GM21576 (cell line): ENCODE measurements at regions not wholly inside any gene's neighbourhood (a gene's known extent, or its start where the extent isn't known, plus 50 kb on each side); places are given as distances from the start of the nearest gene placed in this dataset.
"Not testable (repeated sequence)": the region's sequence is repeated elsewhere in the genome, so short reads cannot be mapped to it uniquely, and the experiment has no call there.

Experiments used
- ATAC-seq: cut with Tn5 transposase; IDR thresholded peaks from one replicate; pipeline ENCODE4 v1.9.1; 2021; ENCODE audit warnings: mild to moderate bottlenecking, moderate library complexity; ENCODE audit not compliant: unreplicated experiment

DNA sequence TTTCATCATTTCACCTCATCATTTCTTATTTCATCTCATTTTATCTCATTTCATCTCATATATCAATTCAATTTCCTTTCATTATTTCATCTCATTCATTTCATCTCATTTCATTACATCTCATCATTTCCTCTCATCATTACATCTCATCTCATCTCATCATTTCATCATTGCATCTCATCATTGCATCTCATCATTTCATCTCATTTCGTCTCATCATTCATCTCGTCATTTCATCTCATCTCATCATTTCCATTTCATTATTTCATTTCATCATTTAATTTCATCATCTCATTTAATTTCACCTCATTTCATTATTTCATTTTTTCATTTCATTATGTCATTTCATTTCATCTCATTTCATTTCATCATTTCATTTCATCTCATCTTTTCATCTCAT, 168.5 kb upstream of the FAM72C start:
- not testable (repeated sequence) for ATAC-seq

DNA sequence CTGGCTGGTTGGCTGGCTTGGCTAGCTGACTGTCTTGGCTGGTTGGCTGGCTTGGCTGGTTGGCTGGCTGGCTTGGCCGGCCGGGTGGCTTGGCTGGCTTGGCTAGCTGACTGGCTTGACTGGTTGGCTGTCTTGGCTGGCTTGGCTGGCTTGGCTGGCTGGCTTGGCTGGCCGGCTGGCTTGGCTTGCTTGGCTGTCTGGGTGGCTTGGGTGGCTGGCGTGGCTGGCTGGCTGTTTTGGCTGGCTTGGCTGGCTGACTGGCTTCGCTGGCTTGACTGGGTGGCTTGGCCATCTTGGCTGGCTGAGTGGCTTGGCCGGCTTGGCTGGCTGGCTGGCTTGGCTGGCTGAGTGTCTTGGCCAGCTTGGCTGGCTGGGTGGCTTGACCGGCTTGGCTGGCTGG, 133.2 kb upstream of the FAM72C start:
- ATAC-seq, result not testable (repeated sequence)

DNA sequence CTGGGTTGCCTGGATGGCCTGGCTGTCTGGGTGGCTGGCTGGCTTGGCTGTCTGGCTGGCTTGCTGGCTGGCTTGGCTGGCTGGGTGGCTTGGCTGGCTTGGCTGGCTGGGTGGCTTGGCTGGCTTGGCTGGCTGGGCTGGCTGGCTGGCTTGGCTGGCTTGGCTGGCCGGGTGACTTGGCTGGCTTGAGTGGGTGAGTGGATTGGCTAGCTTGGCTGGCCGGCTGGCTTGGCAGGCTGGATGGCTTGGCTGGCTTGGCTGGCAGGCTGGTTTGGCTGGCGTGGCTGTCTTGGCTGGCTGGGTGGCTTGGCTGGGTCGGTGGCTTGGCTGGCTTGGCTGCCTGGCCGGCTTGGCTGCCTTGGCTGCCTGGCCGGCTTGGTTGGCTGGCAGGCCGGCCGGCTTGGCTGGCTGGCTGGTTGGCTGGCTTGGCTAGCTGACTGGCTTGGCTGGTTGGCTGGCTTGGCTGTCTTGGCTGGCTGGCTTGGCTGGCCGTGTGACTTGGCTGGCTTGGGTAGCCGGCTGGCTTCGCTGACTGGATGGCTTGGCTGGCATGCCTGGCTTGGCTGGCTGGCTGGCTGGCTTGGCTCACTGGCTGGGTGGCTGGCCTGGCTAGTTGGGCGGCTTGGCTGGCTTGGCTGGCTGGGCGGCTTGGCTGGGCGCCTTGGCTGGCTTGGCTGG, 132.4 kb upstream of the FAM72C start:
- not testable (repeated sequence) for ATAC-seq

DNA sequence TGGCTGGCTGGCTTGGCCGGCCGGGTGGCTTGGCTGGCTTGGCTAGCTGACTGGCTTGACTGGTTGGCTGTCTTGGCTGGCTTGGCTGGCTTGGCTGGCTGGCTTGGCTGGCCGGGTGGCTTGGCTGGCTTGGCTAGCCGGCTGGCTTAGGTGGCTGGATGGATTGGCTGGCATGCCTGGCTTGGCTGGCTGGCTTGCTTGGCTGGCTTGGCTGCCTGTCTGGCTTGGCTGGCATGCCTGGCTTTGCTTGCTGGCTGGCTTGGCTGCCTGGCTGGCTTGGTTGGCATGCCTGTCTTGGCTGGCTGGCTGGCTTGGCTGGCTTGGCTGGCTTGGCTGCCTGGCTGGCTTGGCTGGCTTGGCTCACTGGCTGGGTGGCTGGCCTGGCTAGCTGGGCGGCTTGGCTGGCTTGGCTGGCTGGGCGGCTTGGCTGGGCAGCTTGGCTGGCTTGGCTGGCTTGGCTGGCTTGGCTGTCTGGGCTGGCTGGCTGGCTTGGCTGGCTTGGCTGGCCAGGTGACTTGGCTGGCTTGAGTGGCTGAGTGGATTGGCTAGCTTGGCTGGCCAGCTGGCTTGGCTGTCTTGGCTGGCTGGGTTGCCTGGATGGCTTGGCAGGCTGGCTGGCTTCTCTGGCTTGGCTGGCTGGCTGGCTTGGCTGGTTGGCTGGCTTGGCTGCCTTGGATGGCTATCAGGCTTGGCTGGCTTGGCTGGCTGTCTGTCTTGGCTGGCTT, 131.5 kb upstream of the FAM72C start:
- not testable (repeated sequence) for ATAC-seq

DNA sequence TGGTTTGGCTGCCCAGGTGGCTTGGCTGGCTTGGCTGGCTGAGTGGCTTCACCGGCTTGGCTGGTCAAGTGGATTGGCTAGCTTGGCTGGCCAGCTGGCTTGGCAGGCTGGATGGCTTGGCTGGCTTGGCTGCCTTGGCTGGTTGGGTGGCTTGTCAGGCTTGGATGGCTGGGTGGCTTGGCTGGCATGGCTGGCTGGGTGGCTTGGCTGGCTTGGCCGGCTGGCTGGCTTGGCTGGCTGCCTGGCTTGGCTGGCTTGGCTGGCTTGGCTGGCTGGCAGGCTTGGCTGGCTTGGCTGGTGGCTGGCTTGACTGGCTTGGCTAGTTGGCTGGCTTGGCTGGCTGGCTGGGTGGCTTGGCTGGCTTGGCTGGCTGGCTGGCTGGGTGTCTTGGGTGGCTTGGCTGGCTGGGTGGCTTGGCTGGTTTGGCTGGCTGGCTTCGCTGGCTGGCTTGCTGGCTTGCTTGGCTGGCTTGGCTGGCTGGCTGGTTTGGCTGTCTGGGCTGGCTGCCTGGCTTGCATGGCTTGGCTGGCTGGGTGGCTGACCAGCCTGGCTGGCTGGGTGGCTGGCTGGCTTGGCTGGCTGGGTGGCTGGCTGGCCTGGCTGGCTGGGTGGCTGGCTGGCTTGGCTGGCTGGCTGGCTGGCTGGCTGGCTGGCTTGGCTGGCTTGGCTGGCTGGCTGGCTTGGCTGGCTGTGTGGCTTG, 130.4 kb upstream of the FAM72C start:
- ATAC-seq, result not testable (repeated sequence)

DNA sequence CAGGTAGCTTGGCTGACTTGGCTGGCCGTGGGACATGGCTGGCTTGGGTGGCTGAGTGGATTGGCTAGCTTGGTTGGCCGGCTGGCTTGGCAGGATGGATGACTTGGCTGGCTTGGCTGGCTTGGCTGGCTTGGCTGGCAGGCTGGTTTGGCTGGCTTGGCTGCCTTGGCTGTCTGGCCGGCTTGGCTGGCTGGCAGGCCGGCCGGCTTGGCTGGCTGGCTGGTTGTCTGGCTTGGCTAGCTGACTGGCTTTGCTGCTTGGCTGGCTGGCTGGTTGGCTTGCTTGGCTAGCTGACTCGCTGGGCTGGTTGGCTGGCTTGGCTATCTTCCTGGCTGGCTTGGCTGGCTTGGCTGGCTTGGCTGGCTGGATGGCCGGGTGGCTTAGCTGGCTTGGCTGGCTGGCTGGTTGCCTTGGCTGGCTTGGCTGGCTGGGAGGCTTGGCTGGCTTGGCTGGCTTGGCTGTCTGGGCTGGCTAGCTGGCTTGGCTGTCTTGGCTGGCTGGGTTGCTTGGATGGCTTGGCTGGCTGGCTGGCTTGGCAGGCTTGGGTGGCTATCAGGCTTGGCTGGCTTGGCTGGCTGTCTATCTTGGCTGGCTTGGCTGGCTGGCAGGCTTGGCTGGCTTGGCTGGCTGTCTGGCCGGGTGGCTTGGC, 129.7 kb upstream of the FAM72C start:
- no peak for ATAC-seq

DNA sequence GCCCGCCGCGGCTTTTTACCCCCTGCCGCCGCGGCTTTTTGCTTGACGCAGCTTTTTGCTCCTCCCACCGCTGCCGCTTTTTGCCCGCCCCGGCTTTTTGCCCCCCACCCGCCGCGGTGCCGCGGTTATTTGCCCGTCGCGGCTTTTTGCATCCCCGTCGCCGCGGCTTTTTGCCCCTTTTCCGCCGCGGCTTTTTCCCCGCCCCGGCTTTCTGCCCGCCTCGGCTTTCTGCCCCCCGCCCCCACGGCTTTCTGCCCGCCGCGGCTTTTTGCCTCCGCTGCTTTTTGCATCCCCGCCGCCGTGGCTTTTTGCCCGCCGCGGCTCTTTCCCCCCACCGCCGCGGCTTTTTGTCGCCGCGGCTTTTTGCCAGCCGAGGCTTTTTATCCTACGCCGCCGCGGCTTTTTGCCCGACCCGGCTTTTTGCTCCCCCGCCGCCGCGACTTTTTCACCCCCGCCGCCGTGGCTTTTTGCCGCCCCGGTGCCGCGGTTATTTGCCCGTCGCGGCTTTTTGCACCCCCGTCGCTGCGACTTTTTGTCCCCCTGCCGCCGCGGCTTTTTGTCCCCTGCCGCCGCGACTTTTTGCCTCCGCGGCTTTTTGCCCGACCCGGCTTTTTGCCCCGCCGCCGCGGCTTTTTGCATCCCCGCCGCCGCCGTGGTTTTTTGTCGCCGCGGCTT, 105.5 kb upstream of the FAM72C start:
- ATAC-seq, result not testable (repeated sequence)

DNA sequence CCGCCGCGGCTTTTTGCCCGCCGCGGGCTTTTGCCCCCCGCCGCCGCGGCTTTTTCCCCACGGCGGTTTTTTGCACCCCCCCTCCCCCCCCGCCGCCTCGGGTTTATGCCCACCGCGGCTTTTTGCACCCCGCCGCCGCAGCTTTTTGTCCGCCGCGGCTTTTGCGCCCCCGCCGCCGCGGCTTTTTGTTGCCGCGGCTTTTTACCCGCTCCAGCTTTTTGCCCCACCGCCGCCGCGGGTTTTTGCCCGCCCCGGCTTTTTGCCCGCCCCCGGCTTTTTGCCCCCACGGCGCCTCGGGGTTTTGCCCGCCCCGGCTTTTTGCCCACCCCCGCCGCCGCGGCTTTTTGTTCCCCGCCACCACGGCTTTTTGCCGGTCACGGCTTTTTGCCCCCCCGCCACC, 104.9 kb upstream of the FAM72C start:
- not testable (repeated sequence) for ATAC-seq

DNA sequence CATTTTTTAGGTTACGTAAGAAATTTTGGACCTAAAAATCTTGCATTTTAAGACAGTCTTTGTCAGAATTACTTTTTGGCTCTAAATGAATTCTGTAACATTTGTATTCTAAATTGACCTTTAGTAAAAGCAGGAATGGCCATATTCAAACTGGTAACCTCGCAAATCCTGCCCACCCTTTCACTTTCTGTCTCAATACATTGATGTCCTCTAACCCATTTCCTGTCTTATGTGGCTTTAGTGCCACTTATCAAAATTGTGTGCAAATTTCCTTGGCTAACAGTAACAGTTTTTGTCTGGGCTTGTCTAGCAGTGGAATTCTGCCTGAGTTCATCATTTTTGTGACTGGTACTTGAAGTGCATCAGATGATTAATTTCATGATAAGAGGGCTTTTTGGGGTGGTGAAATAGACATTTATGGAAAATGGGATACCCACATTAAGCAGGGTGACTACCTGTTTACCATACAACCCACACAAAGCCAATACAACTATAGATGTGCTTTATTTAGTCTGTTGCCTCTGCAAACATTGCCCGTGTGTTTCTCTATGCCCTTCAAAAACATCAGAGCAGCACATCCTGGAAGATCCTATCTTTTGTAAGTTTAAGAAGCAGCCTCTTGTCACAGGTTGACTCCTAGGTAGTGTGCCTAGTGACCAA, 98.7 kb upstream of the FAM72C start:
- ATAC-seq, result not testable (repeated sequence)

DNA sequence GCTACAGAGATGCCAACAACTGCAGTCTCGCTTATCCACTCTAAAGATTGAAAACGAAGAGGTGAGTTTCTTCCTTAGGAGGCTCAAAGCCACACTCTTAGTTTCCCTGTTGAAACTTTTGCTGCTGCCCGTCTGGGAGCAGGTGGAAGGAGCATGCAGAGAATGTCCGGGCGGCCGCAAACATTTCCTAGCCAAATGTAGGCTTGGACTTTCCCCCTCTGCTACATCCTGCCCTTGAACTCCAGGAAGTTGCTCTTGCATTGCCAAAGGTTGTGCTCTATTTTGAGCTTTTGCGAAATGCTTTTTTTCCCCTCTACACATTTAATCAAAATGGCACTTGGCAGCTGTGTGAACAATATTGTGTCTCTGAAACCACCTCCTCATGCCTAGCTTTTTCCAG, 95.3 kb upstream of the FAM72C start:
- not testable (repeated sequence) for ATAC-seq

DNA sequence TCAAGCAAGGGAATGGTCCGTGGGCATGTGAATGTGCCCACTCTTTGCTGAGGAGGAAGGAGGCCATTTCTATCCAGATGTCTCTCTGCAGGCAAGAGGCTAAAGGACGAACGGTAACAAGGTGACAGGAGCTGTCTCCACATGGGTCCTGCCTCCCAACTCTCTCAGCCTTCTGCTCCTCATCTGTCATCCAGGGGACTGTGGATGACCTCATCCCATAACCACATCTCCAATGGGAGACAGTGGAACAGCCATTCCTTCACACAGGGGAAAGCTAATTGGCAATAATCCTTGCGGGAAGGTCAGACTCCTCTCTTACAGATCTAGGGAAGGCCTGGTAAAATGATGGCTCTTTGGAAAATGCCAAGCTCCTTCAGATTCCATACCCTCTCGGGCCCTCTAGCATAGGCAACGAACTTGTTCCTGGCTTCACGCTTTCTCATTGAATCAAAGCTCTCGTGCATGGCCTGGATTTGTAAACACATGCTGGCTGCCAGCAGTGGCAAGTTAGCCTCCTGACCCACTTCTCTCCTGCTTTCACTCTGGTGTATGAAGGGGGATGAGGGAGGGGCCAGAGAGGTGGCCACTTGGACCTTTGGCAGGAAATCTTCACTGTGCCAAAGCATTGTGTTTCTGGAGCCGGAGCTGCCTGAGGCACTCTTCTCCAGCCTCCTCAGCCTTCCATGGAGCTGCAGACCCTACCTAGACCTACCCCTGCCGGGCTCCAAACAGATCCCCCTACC, 94.5 kb upstream of the FAM72C start:
- ATAC-seq, result not testable (repeated sequence)

DNA sequence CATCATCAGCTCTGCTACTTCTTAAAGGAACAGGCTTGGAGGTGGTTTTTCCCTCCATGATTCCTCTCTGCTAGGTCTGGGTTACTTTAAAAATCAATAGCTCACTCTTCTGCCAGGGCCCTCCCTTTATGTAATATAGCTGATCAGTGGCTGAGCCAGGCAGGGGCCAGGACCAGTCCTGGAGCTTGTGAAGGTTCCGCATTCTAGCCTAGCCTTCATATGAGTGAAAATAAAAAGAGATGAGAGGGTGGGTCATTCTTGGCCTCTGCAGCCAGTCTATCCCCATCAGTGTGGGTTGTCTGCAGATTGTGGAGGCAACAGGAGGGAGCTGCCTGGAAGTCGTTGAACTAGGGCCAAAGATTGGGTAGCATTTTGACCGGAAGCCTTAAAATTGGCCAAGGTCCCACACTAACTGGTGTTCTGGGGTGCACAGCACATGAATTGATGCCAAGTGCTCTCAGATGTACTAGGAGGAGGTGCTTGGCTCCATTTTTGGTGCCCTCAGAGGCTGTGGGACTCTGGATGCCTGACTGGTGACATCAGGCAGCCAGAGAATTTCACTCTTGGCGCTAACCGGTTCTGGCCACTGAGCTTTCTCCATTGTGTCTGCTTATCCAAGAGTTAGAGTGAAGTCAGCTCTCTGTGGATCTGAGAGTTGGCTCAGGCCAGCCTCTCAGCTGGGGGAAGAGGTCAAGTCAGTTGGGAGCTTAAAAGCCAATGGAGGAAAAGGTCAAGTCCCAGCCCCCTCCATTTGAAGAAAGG, 93.7 kb upstream of the FAM72C start:
- not testable (repeated sequence) for ATAC-seq

DNA sequence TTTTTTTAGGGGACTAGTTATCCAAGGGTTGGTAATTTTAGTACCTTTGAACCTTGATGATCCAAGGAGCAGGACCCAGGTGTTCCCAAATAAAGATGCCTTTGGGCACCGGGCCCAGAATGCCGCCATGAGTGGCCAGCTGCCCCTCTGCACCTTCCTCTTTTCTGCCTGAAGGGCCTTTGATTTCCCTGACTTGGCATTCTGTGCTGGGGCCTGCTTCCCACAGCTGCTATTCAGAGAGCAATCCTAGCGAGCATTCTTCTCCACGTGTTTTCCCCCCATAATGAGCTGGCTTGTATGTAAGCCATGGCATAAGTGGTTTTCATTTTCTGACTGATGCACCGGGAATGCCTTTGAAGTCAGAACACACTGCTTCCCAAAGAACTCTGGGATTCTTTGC, 77.6 kb upstream of the FAM72C start:
- ATAC-seq, result not testable (repeated sequence)

DNA sequence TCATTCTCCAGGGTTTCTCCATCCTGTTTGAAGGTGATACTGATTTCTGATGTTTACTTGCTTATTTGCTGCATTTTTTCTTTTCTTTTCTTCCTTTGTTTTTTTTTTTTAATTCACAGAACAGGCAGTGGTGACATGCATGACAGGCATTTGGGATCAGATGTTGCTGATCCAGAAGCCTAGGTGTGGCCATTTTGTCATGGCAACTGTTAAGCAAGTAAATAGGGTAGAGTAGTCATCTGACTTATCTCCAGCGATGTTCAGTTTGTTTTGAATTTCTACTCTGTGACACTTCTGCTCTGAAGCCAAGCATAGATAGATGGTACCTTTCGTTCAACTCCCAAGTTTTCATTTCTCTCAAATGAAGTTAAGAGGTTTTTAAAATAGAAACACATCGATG, 74.9 kb upstream of the FAM72C start:
- not testable (repeated sequence) for ATAC-seq

DNA sequence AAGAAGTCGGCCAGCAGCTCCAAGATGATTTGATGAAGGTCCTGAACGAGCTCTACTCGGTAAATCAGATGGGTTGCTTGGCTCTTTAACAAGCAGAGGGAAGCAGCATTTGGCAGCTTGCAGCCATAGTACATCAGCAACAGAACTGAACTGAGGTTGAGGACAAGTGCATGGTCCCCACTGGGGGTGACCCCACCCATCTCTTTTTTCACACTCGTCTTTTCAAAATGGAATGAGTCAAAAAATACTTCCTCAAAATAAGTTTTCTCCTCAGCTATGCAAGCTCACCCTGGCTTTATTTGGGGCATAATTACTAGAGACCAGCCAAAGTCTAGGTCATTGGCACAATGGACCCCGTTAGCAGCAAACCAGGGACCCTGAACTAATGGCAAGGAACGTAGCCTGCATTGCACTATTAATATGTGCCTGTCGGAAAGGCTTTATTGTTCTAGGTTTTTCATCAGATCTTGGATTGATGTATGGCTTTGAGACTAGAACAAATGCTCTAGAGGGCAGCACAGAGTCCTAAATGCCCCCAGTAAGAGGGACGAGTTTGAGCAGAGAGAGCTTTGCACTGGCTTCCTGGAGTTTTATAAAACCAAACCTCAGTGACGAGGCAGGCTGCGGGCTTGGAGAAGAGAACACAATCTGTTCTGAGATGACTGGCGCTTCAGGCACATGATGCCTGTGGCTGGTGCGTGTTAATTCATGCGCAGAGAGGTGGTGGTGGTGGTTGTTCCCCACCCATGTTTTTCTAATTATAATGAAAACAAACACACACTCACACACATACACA, 74.2 kb upstream of the FAM72C start:
- ATAC-seq, result peak; percentile 63

DNA sequence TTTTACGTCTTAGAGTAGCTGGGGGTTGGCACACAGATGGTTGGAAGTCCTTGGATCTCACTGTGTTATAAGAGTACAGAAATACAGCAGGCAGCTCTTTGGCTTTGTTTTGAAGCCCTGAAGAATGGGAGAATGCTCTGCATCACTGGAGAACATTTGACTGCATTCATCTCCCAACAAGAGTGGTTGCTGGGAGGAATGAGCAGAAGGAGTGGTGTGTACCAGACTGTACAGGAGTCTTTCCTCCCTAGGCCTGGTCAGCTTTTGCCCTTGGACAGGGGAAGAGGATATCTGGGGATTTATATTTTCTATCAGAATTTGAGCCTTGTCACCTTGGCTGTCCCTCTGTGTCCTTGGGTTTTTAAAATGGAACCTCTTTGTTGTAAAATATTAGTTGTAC, 70.5 kb upstream of the FAM72C start:
- not testable (repeated sequence) for ATAC-seq

DNA sequence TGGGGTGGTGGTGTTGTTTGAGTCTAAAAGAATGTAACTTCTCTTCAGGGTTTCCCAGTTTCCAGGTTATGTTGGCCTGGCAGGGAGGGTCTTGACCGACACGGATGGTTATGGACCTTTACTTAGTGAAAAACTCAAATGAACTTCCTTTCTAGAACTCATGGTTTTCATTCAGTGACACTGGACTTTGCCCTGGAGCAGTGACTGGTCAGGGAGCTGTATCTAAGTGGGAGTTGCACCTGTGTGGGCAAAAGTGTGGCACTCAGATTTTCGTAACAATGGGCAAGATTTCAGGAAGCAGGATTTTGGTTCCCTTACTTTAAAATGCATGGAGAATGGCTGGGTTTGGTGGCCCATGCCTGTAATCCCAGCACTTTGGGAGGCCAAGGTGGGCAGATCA, 68.5 kb upstream of the FAM72C start:
- not testable (repeated sequence) for ATAC-seq

DNA sequence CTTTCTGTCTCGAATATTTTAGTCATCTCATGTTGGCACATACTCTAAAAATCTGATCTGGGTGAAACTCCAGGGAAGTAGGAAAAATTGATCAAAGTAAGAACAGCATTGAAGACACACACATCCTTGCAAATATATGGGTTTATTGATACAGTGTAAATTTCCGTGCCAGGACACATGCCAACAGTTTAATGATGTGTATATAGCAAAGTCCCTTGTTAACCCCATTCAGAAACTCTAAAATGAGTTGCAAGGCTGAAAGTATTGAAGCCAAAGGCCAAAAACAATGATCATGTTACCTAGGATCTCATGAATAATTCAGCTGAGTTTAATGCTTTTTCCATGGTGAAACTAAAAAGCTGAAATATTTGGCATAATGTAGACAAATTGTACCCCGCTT, 62.3 kb upstream of the FAM72C start:
- ATAC-seq, result not testable (repeated sequence)
